ENCODE measurements at regions not wholly inside any gene's neighbourhood (a gene's known extent, or its start where the extent isn't known, plus 50 kb on each side); places are given as distances from the start of the nearest gene placed in this dataset.

GRCh38 chr5:135154961-135155360, 120.9 kb upstream of the PITX1 start:
- TF ChIP-seq EP300 (IDR thresholded peaks at IDR 0.05) (no peak), POLR2A (IDR thresholded peaks at IDR 0.05) (no peak)
